ENCODE measurements at regions not wholly inside any gene's neighbourhood (a gene's known extent, or its start where the extent isn't known, plus 50 kb on each side); places are given as distances from the start of the nearest gene placed in this dataset.

GRCh38 chr5:81802625-81803024 is 51.7 kb upstream of the SSBP2 start:
- Mint-ChIP-seq H3K27me3 (ENCODE audit: unreplicated experiment) (no peaks in the 10 kb centered on the region), H3K36me3 (ENCODE audit: insufficient read depth, unreplicated experiment) (no peaks in the 10 kb centered on the region), H3K9me3 (ENCODE audit: low read depth, unreplicated experiment) (peaks cover 7% of the 10 kb centered on the region), H3K27ac (ENCODE audit: unreplicated experiment) (no peak overlapping the region), H3K4me3 (ENCODE audit: low read depth, unreplicated experiment) (no peak overlapping the region), H3K4me1 (ENCODE audit: low read depth, unreplicated experiment) (peaks cover 22% of the 10 kb centered on the region)
- CTCF ChIA-PET, result interaction anchor here (0.6 kb wide), 1 partner anchor 379 kb away, joined by 3 read pairs; no protein-coding TSS in a partner anchor
- no peak for DNase-seq
- intact Hi-C loops (cut with micrococcal nuclease; ENCODE audit: unreplicated experiment), result no loop called here
- TF ChIP-seq, protein P1, sequence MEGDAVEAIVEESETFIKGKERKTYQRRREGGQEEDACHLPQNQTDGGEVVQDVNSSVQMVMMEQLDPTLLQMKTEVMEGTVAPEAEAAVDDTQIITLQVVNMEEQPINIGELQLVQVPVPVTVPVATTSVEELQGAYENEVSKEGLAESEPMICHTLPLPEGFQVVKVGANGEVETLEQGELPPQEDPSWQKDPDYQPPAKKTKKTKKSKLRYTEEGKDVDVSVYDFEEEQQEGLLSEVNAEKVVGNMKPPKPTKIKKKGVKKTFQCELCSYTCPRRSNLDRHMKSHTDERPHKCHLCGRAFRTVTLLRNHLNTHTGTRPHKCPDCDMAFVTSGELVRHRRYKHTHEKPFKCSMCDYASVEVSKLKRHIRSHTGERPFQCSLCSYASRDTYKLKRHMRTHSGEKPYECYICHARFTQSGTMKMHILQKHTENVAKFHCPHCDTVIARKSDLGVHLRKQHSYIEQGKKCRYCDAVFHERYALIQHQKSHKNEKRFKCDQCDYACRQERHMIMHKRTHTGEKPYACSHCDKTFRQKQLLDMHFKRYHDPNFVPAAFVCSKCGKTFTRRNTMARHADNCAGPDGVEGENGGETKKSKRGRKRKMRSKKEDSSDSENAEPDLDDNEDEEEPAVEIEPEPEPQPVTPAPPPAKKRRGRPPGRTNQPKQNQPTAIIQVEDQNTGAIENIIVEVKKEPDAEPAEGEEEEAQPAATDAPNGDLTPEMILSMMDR (IDR thresholded peaks at IDR 0.05; ENCODE audit: unreplicated experiment), result no peak
- no TSS peak for BruUV-seq (replicated peaks)

GRCh38 chr5:81802020-81802419 is 51.1 kb upstream of the SSBP2 start:
- Mint-ChIP-seq H3K27me3 (ENCODE audit: unreplicated experiment) (no peaks in the 10 kb centered on the region), H3K4me1 (ENCODE audit: low read depth, unreplicated experiment) (peaks cover 22% of the 10 kb centered on the region), H3K9me3 (ENCODE audit: low read depth, unreplicated experiment) (peaks cover 5% of the 10 kb centered on the region), H3K27ac (ENCODE audit: unreplicated experiment) (no peak overlapping the region), H3K4me3 (ENCODE audit: low read depth, unreplicated experiment) (no peak overlapping the region), H3K36me3 (ENCODE audit: insufficient read depth, unreplicated experiment) (no peaks in the 10 kb centered on the region)
- intact Hi-C loops (cut with micrococcal nuclease; ENCODE audit: unreplicated experiment), result no loop called here
- CTCF ChIA-PET, result interaction anchor here (0.6 to 1.3 kb wide), 2 partner anchors 26 to 379 kb away, joined by 3 read pairs; no protein-coding TSS in a partner anchor
- BruUV-seq (replicated peaks), result no TSS peak
- no peak for DNase-seq
- TF ChIP-seq, protein P1 (IDR thresholded peaks at IDR 0.05; ENCODE audit: unreplicated experiment), result no peak

GRCh38 chr5:81800797-81801196 is 49.9 kb upstream of the SSBP2 start:
- H3K27ac Mint-ChIP-seq (ENCODE audit: unreplicated experiment), result no peak overlapping the region
- TF ChIP-seq, protein P1 (IDR thresholded peaks at IDR 0.05; ENCODE audit: unreplicated experiment), result no peak
- no peaks in the 10 kb centered on the region for H3K27me3 Mint-ChIP-seq (ENCODE audit: unreplicated experiment)
- H3K4me1 Mint-ChIP-seq (ENCODE audit: low read depth, unreplicated experiment), result peaks cover 22% of the 10 kb centered on the region
- H3K9me3 Mint-ChIP-seq (ENCODE audit: low read depth, unreplicated experiment), result no peaks in the 10 kb centered on the region
- intact Hi-C loops (cut with micrococcal nuclease; ENCODE audit: unreplicated experiment), result no loop called here
- no TSS peak for BruUV-seq (replicated peaks)
- H3K36me3 Mint-ChIP-seq (ENCODE audit: insufficient read depth, unreplicated experiment), result no peaks in the 10 kb centered on the region
- no peak overlapping the region for H3K4me3 Mint-ChIP-seq (ENCODE audit: low read depth, unreplicated experiment)
- CTCF ChIA-PET, result interaction anchor here (0.5 to 1.3 kb wide), 5 partner anchors 12 to 137 kb away, joined by 3 to 8 read pairs (median 3); no protein-coding TSS in a partner anchor
- peak; percentile 56 for DNase-seq

Measured in Calu3 (cell line).